GM19324 (cell line): ENCODE measurements at regions not wholly inside any gene's neighbourhood (a gene's known extent, or its start where the extent isn't known, plus 50 kb on each side); places are given as distances from the start of the nearest gene placed in this dataset.

Source experiments
- ATAC-seq: cut with Tn5 transposase; IDR thresholded peaks from one replicate; pipeline ENCODE4 v1.9.1; 2021; ENCODE audit warnings: mild to moderate bottlenecking, moderate library complexity; ENCODE audit not compliant: unreplicated experiment, low FRiP score

DNA sequence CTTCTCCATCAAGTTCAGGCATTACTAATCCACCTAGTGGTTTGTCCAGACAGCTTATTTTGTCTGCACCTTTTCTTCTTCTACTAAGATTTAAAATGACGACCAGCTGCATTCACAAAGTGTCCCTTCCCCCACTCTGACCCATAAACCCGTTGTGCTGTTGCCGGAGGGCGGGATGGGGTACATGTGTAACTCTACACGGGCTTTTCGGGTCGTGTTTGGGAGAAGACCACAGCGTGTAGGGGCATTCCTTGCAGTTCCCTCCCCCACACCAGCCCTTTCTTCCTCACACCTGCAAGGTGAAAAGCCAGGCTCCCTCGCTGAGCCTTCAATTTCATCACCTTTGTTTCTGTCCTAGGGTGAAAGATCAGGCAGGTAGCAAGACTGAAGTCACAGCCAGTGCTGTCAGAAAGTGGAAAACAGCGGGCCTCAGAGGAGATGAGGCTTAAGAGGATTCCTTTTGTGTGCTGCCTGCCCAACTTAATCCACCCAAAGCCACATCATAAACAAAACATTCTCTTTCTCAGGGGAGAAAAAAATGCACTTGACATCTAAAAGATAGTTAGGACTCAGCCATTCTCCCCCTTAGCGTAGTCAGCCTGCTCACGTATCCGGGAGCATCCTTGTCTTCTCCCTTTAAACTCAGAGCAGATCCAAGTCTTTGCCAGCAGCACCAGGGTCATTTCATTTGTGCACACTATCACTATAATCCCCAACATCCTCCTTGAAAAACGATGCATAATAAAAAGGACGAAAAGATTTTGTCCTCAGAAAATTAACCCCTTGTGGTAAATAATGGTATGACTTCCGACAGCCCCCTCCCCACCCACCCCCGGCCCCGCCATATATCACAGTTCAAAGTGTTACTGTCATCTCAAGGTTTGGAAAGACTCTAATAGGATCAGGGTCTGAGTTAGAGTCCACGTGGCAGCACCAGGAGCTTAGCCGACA lies 599.0 kb downstream of the RAB28 start:
- ATAC-seq = no peak

DNA sequence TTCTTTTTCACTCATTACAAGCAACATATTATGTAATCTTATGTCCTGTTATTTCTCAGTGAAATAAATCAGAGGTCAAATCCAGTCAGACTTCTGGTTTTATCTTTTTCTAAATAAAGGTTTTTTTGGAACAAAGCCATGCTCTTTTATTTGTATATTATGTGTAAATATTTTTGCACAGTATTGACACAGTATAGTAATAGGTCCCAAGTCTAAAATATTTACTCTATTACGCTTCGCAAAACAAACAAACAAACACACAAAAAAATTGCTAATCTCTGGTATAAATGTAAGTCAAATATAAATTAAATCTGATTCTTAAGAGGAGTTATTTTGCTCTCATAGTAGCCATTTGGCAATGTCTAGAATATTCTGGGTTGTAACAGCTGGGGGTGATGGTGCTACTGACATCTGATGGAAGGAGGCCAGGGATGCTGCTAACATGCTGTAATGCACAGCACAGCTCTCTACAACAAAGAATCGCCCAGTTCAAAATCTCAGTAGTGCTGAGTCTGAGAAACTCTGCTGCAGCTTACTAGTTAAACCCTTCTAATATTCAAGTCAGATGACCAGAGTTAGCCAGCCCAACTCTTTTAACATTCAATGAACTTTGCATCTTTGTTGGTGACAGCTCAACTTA lies 602.1 kb downstream of the RAB28 start:
- ATAC-seq = no peak

DNA sequence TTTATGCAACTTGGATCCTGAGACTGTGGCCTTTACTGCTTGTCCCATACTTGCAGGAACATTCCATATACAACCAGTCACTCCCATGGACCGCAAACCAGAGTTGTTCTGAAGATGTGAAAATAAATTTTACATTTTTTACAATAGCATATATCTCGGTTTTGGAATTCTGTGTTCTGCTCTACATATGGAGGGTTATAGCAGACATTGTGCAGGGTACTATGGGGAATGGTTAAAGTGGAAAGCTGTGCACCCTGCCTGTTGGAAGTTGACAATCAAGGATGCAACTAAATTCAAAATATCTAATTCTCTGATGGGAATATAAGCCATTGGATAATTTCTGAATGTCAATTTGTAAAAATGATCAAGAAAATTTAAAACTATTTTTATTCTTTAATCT lies 603.3 kb downstream of the RAB28 start:
- no peak for ATAC-seq

DNA sequence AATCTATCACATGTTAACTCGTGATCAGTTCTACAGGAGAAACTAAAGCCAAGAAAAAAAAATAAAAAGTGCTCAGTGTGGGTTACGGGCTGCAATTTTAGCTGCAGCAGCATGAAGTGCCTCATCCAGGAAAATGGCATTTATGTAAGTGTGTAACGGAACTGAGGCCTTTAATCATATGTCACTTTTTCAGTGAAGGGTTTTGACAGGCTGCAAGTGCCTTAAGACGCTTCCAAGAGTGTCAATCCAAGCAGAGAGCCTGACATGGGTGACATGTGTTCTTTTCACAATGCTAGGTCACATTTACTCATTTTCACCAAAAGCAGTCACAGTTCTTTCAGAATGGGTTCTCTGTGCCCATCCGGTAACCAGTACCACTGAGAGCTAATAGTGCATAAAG lies 604.6 kb downstream of the RAB28 start:
- no peak for ATAC-seq

DNA sequence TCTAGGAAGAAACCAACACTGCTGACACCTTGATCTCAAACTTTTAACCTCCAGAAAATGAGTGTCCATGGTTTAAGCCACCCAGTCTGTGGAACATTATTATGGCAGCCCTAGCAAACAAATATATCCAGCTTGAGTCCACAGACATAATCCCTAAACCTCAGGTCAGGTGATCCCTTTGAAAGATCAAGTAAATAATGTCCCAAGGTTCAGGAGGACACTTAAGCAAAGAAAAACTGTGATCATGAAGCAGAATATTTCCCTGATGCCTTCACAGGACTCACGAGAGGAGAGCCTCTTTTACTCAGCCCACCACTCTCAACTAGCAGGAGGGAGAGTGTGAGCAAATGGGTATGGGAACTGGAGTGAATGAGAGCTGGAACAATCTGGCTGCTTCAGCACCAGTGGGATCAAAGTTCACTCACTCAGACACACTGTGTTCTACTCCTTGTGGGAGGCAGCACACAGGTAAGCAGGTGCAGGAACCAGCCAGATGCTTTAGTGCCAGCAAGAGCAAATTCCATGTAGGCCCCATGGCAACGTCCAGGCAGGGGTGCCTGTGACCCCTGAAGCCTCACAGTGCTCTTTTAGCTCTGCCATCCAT lies 608.4 kb downstream of the RAB28 start:
- ATAC-seq = no peak

DNA sequence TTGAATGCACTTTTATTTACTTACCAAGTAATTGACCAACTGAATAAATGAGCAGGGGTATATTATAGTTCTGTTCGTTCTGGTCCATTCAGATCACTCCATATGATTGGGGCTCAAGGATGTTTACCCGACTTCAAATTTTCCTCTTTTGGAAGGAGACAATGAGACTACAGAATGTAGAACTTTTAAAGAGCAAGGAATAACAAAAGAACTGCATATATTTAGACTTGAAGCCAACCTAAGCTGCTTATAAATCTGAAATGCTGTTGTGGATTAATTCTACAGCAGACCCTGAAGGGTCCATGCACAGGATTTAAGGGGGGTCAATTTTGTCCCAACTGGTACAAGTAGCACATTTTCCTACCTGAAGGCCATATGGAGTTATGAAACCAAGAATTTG lies 610.8 kb downstream of the RAB28 start:
- no peak for ATAC-seq

DNA sequence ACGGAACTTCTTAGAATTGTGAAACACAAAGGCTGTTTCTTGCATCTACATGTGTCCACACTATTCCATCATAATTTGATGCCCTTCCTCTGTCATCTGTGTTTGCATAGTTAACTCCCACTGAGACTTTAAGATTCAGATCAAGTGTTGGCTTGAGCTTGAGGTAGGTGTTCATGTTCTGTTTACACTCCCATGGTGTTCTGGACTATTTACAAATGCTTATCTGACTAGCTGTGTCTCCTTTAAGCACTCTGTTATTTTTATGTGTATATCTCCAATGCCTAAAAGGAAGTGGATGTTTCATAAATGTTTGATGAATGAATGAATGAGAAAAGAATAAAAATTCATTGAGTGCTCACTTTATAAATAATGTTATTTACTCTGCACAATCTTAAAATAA lies 622.7 kb downstream of the RAB28 start:
- no peak for ATAC-seq

DNA sequence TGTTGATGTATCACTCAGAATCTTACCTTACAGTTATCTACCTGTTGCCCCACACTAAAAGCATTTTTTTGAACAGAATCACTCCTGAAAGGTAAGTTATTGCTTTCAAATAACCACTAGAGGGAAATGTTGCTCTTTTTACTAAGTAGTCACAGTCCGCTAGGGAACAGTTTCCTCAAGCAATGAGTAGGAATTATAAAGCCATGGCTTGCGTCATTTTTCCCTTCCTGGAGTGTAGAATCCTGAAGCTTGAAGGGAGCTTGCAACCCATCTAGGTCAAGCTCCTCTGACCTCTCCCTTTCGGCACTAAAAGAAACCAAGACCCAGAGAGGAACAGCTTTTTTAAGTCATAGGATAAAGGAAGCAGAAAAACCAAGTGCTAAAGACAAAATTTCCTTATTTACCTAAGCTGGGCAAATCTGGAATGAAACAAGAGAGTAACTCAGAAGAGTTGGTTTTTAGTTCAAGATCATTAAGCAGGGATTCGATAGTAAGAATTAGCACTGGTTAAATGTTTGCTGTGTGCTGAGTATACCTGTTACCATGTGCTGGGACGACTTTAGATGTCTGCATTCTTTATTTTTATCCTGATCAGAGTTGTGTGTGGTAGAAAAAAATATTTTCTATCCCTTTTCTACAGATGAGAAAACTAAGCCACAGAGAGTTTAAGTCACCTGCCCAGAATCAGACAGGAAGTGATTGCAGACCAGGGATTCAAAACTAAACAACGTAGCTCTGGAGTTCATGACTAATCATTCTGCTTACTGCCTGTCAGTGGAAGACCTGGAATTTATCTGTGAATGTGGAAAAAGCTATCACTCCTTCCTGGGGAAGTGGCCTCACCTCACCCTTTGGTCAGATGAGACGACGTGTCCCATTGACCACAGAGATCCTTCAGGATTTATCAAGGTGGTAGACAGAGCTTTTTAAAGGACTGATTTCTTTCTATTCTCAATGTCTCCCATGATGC lies 631.5 kb downstream of the RAB28 start:
- no peak for ATAC-seq

DNA sequence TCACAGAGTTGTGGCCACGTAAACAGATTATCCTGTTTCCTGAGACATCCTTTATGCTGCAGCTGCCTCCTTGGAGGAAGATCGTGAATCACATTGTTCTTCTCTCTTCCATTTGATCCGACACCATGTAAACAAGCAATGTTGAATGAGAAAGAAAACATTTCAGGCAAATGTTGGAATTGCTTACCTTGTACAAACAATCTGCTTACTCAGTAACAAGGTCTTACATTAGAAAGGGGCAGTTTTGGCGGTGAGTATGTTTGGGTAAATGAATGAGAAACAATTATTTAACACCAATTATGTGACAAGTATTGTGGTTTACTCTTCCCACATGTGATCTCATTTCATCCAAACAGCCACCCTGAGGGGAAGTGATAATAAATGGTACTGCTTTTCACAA lies 637.8 kb downstream of the RAB28 start:
- ATAC-seq = no peak

DNA sequence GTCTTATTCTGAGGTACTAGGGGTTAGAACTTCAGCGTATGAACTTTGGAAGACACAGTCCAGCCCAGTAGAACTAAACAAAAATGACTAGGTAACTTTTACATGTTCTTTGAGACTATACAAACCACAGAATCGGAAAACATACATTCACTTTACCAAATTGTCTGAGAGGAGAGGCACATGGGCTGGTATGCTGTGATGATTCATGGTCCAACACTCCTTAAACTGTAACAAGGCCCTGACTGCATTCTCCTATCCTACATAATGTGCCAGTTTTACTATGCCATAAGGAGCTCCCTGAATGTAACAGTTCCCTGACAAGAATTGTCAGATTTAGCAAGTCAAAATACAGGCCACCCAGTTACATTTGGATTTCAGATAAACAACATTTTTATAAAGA lies 640.0 kb downstream of the RAB28 start:
- ATAC-seq = no peak

DNA sequence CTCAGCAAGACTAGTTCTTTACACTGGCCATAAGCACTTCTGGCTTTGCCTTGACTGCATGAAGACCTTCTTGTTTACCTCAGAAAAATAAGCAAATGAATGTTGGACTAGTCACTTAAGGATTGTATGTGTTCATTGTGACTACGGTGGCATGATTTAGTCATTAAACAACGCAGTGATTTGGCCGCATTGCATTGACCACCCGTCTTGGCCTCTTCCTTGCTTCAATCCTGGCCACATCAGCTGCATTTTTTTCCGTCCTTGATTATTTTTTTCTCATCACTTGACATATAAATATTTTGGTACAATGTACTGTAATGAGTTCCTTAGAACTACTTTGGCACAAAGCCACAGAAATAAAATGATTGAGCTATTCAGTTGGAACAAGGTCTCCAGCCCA lies 656.2 kb downstream of the RAB28 start:
- no peak for ATAC-seq

DNA sequence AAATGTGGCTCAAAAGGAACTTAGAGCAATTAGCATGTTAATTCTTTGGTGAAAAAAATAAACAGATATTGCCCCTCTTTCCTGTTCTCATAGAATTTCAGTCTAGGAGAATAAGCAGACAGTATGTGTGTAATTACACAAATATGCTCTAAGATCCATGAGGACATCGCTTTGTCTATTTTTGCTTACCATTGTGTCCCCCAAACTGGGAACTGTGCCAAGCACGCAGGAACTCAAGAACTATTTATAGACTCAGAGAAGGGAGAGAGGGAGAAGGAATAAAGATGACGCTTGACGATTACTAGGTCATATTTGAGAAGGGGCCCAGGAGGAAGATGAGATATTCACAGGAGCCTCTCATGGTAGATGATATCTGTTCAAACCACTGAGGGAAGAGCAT lies 692.6 kb downstream of the RAB28 start:
- ATAC-seq = no peak

DNA sequence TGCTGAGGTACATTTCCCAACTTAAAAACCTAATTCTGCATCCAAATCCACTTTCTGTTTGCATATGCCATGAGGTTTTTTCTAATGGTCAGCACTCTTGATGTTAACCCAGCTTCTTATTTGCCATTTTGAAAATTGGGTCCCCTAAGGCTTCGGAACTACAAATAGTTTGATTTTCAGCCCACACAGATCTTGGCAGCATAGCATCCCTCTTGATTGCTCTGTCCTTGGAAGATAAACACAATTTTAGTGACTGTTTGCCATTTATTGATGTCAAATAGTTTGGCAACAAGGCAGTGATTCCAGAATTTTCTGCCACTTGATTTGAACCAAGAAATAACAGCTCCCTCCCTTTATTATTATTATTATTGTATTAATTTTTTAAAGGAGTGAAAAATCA lies 696.9 kb downstream of the RAB28 start:
- no peak for ATAC-seq

DNA sequence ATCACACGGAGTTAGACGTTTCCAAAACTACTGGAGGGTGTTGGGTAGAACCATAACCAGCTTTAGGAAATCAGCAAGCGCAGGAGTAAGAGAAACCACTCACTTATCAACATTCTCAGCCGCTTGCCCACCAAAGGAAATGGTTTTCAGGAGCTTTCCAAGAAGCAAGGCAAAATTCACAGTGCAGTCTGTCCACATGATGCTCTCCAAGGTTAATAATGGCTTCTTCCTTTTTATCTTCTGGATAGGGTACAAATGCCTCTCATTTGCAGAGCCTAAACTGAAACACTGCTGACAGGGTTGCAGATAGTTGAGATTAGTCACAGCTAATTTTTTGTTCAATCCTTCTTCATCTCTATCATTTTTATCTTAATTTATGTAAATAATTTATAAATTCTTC lies 705.4 kb downstream of the RAB28 start:
- ATAC-seq = no peak

DNA sequence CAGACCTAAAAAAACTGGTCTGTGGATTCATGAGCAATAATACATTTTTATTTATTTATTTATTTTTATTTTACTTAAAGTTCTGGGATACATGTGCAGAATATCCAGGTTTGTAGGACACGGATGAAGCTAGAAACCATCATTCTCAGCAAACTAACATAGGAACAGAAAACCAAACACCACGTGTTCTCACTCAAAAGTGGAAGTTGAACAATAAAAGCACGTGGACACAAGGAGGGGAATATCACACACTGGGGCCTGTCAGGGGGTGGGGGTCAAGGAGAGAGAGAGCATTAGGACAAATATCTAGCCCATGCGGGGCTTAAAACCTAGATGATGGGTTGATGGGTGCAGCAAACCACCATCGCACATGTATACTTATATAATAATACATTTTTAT lies 705.9 kb downstream of the RAB28 start:
- no peak for ATAC-seq

DNA sequence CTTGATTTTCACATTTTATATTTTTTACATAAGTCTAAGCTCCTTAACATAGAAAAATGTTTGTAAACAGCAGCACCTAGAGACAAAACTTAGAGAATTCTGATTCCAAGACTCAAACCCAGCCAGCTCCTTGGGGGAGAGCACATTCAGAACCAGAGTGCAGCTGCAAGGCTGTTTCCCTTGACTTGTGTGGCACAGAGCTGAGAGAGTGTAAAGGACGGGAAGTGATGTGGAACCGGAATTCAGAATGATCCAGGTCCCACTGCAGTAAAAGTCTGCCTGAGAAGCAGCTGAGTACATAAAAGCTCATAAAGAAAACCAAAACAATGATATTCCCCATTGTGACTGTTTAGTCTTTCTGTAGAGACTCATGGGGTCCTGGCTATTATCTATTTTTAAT lies 713.8 kb downstream of the RAB28 start:
- no peak for ATAC-seq

DNA sequence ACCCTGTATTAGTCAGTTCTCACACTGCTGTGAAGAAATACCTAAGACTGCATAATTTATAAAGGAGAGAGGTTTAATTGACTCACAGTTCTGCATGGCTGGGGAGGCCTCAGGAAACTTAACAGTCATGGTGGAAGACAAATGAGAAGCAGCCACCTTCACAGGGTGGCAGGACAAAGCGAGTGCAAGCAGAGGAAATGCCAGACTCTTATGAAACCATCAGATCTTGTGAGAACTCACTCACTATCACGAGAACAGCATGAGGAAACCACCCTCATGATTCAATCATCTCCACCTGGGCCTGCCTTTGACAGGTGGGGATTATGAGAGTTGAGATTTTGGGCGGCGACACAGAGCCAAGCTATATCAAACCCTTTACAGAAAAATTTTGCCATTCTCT lies 722.4 kb downstream of the RAB28 start:
- no peak for ATAC-seq

DNA sequence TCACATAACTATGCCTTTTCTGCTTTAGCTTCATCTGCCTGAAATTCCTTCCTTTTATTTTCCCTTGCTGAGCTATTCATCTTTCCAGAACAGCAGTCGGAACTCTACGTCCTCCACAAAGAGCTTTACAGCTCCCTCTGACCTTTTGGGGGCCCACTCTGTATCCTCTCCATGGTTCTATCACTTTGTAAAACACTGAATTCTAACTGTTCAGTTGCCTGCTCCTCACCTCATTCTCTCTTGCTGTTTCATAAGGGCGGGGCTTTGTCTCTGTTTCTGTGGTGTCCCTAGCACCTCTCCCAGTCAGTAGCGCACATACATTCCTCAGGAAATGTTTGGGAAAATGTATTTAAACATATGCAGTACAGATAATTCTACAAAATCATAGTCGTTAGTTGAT lies 737.0 kb downstream of the RAB28 start:
- no peak for ATAC-seq

DNA sequence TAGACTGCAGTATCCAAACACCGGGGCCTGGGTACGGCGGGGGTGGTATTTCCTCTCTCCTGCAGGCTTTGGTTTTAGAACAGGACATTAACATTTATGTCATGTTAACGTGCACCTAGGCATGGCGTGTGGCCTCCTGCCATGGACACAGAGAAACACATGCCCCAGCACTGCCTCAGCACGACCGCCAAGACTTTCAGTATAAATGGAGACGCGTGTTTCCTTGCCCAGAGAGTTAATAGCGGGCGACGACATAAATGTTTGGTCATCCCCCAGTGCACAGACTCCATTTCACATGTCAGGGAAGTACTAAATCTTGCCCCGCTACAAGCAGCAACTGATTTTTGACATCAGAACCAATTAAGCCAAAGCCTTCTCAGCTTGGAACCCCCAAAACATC lies 737.9 kb downstream of the RAB28 start:
- ATAC-seq = no peak

DNA sequence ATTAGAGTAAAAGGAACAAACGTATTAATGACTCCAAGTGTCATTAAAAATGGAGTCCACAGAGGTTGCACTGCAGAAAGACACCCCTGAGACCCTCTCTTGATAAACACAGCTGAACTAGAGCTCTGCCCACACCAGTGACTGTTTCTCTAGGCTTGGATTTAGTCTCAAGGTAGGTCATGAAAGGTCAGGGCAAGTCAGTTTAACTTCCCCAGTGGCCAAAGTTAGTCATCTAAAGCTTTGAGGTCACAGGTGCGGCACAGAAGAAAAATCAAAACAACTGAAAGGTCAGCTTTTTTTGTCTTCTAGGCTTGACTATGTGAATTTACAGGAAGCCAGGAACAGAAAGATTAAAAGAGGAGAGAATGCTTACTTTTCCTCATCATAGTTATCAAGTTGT lies 749.6 kb downstream of the RAB28 start:
- ATAC-seq = no peak

DNA sequence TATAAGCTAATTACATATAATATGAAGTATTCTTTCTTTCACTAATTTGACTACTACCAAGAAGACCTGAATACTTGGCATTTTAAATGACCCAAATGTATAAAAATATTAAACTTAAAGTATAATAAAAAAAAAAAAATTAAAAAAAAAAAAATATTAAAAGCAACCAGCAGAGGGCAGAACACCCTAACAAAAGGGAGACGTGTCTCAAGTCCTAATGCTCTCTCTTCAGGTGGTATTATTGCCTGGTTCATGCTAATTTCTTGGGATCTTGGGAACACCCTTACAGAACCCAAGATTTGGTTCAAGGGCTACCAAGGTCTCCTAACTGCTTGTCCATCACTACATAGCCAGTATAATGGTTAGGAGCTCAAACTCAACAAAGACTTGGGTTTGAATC lies 754.8 kb downstream of the RAB28 start:
- ATAC-seq = no peak
